PC-9 (cell line): ENCODE measurements at regions not wholly inside any gene's neighbourhood (a gene's known extent, or its start where the extent isn't known, plus 50 kb on each side); places are given as distances from the start of the nearest gene placed in this dataset.

ENCODE experiments used
- EZH2 ChIP-seq: fragments of 200-600 bp; sonication (generic); IDR thresholded peaks from 2 replicates; pipeline ENCODE4 v1.8.0; 2017; ENCODE audit warnings: antibody characterized with exemption, low read depth
- TF ChIP-seq, protein P1 (sequence below): fragments of 200-600 bp; sonication (generic); conservative IDR thresholded peaks from 2 replicates; pipeline ENCODE4 v1.6.1; 2017; ENCODE audit warnings: mixed run types, antibody characterized with exemption, mild to moderate bottlenecking, moderate library complexity

DNA sequence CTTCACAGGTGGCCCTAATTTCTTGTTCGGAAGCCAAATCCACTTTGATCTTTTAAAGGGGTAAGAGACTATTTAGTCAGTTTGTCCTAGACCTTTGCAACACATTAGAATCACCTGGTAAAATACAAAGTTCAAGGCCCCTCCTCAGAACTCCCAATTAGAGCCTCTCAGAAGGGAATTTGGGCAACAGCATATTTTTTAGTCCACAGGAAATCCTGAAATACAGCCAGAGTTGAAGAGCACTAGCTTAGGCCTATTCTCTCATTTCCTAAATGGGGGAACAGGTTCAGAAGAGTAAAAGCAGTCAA, 151.3 kb upstream of the FSCB start:
- TF ChIP-seq, protein P1, sequence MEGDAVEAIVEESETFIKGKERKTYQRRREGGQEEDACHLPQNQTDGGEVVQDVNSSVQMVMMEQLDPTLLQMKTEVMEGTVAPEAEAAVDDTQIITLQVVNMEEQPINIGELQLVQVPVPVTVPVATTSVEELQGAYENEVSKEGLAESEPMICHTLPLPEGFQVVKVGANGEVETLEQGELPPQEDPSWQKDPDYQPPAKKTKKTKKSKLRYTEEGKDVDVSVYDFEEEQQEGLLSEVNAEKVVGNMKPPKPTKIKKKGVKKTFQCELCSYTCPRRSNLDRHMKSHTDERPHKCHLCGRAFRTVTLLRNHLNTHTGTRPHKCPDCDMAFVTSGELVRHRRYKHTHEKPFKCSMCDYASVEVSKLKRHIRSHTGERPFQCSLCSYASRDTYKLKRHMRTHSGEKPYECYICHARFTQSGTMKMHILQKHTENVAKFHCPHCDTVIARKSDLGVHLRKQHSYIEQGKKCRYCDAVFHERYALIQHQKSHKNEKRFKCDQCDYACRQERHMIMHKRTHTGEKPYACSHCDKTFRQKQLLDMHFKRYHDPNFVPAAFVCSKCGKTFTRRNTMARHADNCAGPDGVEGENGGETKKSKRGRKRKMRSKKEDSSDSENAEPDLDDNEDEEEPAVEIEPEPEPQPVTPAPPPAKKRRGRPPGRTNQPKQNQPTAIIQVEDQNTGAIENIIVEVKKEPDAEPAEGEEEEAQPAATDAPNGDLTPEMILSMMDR: no peak
- no peak for TF ChIP-seq EZH2
